HFF-Myc (cell line): ENCODE measurements at regions not wholly inside any gene's neighbourhood (a gene's known extent, or its start where the extent isn't known, plus 50 kb on each side); places are given as distances from the start of the nearest gene placed in this dataset.
"Not testable (repeated sequence)": the region's sequence is repeated elsewhere in the genome, so short reads cannot be mapped to it uniquely, and the experiment has no call there.

ENCODE experiments used
- DNase-seq: peaks from one replicate; pipeline ENCODE4 v3.0.0-alpha.2; 2011; ENCODE audit warnings: low read depth; ENCODE audit errors: extremely low read depth
- H3K4me3 ChIP-seq: replicated peaks from 2 replicates; pipeline ENCODE4 v1.5.1; 2011; ENCODE audit warnings: low read depth, mild to moderate bottlenecking, control low read depth, low read length
- TF ChIP-seq, protein P1 (sequence below): IDR thresholded peaks from 2 replicates; pipeline ENCODE4 v1.5.1; 2012; ENCODE audit warnings: mild to moderate bottlenecking, low read depth, low read length, control low read depth; ENCODE audit errors: missing control alignments

DNA sequence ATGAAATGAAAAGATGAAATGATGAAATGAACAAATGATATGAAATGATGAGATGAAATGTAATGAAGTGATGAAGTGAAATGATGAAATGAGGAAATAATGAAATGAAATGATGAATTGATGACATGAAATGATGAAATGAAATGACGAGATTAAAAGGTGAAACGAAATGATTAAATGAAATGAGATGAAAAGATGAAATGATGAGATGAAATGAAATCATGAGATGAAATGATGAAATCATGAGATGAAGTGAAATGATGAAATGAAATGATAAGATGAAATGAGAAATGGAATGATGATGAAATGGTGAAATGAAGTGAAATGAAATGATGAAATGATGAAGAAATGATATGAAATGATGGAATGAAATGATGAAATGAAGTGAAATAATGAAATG, 221.7 kb upstream of the VKORC1L1 start:
- H3K4me3 ChIP-seq, DNase-seq: not testable (repeated sequence)

DNA sequence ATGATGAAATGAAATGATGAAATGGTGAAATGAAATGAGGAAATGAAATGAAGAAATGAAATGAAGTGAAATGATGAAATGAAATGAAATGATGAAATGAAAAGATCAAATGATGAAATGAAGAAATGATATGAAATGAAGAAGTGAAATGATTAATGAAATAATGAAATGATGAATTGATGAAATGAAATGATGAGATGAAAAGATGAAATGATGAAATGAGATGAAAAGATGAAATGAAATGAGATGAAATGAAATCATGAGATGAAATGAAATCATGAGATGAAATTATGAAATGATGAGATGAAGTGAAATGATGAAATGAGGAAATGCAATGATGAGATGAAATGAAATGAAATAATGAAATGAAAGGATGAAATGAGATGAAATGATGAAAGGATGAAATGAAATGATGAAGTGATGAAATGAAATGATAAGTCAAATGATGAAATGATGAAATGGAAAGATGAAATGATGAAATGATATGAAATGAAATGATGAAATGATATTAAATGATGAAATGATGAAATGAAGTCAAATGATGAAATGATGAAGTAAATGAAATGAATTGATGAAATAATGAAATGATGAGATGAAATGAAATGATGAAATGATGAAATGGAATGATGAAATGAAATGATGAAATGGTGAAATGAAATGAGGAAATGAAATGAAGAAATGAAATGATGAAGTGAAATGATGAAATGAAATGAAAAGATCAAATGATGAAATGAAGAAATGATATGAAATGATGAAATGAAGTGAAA, 220.9 kb upstream of the VKORC1L1 start:
- not testable (repeated sequence) for DNase-seq, H3K4me3 ChIP-seq

DNA sequence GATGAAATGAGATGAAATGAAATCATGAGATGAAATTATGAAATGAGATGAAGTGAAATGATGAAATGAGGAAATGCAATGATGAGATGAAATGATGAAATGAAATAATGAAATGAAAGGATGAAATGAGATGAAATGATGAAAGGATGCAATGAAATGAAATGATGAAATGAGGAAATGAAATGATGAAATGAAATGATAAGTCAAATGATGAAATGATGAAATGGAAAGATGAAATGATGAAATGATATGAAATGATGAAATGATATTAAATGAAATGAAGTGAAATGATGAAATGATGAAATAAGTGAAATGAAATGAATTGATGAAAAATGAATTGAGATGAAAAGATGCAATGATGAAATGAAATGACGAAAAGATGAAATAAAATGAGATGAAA, 220.2 kb upstream of the VKORC1L1 start:
- not testable (repeated sequence) for H3K4me3 ChIP-seq, DNase-seq

DNA sequence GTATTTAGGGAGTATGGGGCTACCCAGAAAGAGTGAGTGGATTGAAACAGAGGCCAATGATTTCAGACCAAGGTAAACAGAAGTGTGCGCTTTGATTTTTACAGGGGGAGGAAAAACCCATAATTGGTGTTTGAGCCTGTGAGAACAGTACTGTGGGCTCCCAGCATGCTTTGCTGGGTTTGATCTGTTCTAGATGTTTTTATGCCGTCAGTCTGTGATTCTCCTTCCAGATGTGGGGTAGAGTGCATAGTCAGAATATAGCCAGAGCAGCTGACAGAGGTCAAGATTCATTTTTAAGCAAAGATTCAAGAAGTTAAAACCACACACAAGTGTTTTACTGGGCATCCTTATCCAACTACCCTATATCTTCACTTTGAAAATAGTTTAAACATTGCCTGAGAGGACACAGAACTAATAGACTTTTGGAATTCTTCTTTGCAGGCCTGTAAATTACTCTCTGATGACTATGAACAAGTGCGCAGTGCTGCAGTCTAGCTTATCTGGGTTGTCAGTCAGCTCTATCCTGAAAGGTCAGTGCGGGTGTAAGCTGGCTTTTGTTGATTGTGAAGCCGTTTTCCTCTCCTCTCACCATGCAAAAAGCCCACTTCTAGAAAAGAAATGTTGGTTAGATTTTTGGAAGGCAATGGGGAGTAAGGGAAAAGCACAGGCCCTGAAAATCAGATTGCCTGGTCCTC, 216.2 kb upstream of the VKORC1L1 start:
- not testable (repeated sequence) for H3K4me3 ChIP-seq, DNase-seq

DNA sequence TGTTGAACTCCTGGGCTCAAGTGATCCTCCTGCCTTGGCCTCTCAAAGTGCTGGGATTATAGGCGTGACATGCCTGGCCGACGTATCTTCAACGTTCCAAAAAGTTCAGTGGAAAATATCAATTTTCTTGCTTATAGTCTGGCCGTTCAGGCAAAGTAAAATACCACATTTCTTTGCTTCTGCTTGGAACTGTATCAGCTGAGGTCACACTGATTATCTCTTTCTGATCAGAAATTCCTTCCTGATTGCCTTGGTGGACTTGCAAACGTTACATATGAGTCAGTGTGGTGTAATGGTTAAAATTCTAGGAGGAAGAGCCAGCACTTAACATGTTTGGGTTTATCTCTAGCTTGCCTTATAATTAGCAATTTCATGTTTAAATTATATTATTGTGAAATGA, 189.5 kb upstream of the VKORC1L1 start:
- H3K4me3 ChIP-seq, DNase-seq: not testable (repeated sequence)

DNA sequence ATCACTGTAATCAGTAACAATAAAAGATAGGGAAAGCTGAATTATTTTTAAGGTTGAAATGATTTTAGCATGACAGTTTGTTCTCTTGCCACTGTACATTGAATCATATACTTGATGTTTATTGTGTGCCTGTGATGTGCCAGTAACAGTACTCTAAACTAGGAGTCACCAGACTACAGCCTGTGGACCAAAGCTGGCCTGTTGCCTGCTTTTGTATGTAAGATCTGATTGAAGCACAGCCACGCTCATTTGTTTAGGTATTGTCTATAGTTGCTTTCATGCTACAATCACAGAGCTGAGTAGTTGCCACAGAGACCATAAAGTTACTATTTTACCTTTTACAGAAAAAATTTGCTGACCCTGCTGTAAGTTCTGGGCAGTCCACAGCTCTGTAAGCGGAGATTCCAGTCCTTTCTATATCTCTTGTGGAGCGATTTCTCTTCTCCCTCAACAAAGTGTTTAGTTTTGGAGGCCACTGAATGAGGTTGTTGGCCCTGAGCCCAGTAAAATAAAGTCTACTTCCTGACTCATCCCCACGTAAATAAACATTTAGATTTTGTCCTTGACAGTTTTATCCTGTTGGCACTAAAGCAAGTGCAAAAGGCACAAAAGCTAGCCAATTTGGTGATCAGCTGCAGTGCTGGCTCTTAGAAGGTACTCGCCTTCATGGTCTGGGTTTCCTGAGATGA, 173.7 kb upstream of the VKORC1L1 start:
- DNase-seq, H3K4me3 ChIP-seq: not testable (repeated sequence)

DNA sequence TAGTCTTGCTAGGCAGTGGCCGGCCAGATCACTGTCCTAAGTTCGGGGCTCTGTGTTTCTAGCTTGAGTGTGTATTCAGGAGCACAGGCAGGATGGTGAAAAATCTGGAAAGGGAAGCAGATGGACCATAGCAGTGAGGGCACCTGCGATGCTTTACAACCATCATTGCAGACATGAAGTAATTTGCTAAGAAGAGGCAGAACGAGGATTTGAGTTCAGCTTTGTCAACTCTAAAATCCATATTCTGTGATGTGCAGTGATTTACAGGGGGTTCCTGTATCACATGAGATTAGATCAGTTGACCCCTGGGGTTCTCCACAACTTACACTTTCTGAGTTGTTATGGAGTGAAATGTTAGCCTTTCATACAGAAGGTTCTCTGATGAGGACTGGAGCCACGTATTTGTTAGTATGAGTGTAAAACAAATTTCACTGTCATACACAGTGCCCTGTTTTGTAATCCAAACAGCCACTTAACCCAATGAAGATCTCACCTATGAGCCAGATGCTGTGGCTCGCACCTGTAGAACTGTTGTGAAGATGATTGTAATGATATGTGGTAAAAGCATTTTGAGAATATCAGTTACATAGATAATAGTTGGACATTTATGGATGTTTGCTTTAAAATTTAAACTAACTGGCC, 173.0 kb upstream of the VKORC1L1 start:
- H3K4me3 ChIP-seq, DNase-seq: not testable (repeated sequence)

DNA sequence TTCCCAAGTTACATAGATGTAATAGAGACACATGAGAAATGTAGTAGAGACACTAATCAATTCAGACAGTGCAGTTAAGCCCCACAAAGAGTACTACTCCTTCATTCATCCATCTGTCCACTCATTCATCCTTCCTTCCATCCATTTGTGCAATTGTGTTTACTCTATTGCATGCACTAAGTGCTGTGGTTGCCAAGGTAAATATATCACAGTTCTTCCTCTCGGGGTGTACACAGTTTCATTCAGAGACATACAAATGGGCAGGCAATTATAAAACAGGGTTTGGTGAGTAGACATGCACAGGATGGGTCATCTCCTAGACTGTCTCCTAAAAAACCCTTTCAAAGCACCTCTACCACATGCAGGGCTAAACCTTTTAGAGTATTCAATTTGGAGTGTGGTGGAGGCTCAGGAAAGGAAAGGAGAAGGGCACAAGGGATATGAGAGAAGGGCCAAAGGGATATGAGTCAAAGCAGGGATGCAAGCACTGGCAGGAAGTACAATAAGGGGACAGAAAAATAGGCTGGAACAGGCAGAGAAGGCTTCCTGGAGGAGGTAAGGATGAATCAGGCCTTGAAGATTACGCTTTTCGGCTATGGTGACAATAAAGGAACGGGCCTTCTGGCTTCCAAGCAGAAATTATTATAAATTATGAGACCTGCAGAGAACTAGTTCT, 153.6 kb upstream of the VKORC1L1 start:
- not testable (repeated sequence) for H3K4me3 ChIP-seq, DNase-seq

DNA sequence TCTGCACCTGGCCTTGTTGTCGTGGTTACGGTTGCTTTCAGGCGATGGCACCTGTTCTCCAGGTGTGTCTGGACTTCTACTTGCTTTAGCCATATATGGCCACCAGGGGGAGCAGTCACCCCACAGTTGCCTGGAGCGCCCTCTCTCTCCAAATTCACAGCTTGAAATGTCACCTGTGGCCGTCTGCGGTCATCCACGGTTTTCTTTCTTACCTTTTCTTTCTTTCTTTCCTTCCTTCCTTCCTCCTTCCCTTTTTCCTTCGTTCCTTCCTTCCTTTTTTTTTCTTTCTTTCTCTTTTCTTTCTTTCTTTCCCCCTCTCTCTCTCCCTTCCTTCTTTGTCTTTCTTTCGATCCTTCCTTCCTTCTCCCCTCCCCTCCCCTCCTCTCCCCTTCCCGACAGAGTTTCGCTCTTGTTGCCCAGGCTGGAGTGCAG, 150.5 kb upstream of the VKORC1L1 start:
- DNase-seq = no peak
- H3K4me3 ChIP-seq = no peak overlapping the region
- TF ChIP-seq, protein P1, sequence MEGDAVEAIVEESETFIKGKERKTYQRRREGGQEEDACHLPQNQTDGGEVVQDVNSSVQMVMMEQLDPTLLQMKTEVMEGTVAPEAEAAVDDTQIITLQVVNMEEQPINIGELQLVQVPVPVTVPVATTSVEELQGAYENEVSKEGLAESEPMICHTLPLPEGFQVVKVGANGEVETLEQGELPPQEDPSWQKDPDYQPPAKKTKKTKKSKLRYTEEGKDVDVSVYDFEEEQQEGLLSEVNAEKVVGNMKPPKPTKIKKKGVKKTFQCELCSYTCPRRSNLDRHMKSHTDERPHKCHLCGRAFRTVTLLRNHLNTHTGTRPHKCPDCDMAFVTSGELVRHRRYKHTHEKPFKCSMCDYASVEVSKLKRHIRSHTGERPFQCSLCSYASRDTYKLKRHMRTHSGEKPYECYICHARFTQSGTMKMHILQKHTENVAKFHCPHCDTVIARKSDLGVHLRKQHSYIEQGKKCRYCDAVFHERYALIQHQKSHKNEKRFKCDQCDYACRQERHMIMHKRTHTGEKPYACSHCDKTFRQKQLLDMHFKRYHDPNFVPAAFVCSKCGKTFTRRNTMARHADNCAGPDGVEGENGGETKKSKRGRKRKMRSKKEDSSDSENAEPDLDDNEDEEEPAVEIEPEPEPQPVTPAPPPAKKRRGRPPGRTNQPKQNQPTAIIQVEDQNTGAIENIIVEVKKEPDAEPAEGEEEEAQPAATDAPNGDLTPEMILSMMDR = peak; percentile 77

DNA sequence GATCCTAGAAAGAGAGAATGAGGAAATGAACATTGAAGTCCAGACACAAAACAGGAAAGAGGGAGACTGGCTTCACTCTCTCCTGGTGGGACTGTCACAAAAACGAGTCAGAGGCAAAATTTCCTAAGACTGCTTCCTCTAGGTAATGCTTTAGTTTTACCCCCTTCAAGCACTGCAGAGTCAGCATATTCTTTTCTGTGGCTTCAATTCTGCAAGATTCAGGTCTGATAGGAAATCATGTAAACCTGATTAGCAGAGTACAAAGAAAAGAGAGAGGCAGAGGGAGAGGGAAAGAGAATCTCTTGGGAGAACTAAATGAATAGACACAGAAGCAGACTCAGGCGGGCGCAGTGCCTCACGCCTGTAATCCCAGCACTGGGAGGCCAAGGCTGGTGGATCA, 145.7 kb upstream of the VKORC1L1 start:
- H3K4me3 ChIP-seq, DNase-seq: not testable (repeated sequence)

DNA sequence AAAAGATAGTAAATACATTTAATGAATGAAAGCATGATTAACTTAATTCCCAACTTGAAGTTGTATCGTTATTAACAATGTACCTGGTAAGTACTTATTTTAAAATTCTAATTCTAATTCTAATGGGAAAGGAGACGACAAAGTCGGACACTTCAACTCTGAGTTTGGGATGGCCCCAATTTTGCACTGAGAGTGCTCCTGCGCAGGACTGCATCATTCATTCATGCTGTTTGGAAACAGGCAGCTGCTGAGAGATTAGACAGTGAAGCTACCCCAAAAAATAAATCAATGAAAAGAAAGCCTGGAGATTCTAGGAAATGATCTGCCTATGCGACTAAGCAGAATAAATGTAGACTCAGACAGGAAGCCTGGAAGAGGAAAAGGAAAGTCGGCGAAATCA, 141.7 kb upstream of the VKORC1L1 start:
- TF ChIP-seq, protein P1 = no peak
- no peak overlapping the region for H3K4me3 ChIP-seq
- DNase-seq = no peak
